ENCODE measurements at regions not wholly inside any gene's neighbourhood (a gene's known extent, or its start where the extent isn't known, plus 50 kb on each side); places are given as distances from the start of the nearest gene placed in this dataset.
"Not testable (repeated sequence)": the region's sequence is repeated elsewhere in the genome, so short reads cannot be mapped to it uniquely, and the experiment has no call there.

DNA sequence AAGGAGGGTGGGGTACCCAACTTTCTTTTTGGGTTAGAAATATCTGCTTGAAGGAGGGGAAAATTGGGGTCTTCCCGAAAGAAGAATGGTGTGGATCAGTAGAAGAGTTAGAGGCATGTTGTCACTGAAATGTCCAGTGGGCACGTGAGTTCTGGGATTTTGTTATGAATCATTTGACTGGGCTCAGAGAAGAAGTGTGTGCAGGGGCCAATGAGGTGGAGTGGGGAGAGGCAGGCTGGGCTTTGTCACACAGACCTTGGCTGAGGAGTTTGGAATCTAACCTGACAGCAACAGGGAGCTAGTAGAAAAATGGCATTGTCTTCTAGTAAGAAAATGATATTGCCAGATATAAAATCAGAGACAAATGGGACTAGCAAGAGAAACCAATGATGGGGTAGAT is 436.8 kb downstream of the MFSD1 start:
- DNase-seq, result no peak

DNA sequence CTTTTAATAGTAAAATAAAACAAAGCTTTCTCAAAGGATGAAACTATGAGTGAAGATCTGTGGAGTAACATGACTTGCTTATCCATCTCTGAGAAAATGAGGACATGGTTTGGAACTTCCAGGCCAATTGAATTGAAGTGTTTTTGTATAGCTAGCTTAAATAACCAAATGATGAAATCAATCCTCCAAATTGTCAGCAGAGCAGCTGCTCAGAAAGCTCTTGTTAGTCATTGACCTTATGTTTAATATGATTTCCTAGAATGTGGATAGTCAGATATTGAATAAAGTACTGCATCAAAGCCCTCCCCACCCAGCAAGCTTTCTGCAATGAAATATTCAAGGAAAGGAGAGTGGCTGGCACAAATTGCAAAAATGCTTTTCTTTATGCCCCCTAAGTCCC is 437.2 kb downstream of the MFSD1 start:
- no peak for DNase-seq

DNA sequence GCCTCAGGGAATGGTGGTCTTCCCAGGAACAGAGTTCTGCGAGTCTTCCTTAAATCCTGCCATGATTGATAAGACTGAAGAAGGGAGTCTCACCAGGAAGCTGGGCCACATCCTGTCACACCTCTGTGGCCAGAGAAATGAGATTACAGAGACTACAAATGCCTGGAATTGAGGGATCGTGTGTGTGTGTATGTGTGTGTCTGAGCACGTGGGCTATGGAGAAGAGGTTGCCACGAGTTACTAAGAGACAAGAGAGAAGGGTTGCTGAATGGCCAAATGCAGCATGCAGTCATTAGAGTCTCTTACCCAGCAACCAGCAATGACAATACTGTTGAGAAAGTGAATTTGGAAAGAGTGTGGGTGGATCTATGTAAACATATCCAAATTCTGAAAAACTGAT is 443.1 kb downstream of the MFSD1 start:
- no peak for DNase-seq

DNA sequence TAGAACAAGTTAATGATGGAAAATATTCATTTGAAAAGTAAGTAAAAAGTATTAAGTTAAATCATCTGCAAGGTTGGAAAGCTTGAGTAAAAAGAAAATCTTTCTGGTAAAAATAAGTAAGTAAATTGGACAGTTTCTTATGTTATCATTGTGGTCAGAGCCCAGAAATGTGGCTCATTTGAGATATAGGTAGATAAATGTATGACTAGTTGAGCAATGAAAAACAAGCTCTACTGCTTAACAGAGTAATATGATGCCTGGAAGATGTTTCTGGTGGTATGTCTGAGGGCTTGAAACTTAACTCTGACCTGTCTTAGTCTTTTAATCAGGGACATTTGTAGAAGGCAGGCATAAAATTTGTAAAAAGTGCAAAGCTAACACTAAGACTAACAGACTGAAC is 444.0 kb downstream of the MFSD1 start:
- no peak for DNase-seq

DNA sequence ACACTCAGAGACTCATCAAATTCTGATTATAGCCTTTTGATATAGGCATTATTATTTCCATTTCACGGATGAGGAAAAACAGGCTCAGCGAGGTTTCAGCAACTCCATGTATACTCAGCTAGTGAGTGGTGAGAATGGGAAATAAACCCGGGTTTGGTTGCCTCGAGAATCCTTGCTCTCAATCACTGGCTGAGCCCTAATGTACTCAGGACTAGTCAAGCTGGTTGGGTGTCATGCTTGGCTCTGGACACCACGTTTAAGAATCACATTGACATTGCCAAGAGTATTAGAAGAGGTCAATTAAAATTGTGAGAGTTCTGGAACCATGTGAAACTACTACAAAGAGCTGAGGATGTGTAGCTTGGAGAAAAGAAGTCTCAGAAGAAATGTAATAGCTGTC is 444.5 kb downstream of the MFSD1 start:
- DNase-seq, result no peak

DNA sequence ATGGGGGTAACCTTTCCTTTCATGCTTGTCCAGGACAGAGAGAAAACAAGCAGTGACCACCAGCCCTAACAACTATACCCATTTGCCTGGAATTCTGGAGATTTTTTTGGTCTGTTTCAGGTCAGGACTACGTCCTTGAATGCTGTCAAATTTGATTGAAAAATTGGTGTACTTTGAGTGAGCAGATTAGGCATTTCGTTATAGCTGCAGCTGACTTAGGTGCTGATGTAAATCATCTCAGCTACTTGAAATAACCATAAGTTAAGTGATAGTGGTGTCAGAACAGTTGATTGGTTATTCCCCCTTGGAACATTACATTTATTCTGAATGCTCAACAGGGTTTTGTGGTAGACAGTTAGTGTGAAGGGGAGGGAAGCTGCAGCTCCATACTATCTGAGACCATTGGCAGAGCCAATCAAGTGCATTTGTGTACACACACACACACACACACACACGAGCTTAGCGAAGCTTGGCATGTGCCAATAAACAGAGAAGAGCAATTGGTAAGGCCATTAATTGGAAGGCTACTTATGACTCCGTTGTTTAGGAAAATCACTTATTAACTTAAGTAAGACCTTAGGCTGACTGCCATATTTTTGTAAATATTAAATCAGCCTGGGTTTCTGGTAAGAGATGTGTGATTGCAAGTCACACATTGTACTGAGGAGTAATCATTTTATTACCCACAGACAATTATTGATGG is 447.8 kb downstream of the MFSD1 start:
- no peak for DNase-seq

DNA sequence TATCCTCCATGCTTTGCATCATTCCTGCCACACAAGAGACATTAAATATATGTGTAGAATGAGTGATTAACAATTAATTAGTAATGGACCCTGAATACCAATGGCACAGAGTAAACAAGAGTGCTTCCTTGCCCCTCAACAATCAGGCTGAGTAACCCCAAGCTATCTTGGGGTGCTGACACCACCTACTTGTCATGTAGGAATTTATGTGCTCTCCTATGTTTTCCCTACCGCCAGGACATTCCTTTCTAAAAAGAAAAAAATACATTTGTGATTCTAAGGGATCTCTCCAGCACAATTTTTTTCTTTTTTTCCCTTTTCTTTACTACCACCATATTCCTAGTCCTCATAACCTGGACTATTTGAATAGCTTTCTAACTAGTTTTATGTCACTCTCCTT is 449.1 kb downstream of the MFSD1 start:
- no peak for DNase-seq

DNA sequence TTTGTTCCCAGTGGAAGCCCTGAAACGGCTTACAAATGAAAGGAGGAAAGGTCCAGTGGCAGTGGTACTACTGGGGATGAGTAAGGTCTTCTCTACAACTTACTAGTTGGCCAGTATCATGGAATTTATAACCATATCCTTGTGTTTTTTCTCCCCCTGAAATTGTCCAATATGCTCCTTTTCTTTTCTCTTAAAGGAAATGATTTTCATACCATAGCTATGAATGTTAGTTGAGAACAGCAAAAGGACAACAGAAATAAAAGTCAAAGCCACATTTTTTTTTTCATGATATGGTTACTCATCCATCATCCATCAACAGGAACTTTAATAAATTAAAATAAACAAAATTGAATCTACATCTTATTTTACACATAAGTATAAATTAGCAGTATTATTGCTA is 450.4 kb downstream of the MFSD1 start:
- DNase-seq, result no peak

DNA sequence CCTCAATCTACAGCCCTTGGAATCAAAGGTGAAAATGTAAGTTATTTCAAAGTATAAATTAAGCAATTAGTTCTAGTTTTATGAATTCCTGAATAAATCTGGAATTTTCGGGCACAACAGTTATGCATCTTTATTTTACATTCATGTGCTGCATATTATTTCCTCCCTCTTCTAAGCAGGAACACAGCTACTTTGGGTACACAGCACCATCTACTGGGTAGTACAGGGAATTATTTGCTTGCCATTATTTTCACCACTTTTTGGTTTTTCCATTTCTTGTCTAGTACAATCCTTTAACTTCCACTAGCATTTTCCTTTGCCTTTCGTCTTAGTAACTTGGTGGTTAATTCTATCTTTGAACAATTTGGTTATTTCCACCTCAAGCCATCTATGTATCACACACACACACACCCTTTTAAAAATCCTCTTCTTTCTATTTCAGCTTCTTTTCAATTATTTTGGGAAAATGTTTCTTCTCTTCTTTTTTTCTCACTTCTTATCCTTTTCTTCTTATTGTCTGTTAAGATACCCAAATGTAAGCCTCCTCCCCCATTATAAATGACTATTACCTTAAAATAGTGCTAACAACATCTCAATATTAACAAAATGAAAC is 451.0 kb downstream of the MFSD1 start:
- peak; percentile 62 for DNase-seq

DNA sequence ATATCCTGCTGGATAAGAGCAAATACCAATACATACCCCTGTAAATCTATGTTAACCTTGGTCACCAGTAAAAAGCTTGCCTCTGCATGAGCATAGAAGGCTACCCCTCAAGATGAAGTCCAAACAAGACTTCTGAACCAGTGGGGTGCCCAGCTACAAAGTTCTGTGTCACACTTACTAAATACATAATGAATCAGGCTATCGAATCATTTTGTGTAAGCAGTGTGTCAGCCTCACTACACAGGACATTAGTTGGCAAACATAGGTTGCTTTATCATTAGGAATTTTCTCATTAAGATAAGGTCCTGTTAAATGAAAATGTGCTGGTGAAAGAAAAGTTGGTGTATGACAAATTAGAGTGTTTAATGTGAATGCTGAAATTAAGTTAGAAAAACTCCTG is 452.0 kb downstream of the MFSD1 start:
- no peak for DNase-seq

DNA sequence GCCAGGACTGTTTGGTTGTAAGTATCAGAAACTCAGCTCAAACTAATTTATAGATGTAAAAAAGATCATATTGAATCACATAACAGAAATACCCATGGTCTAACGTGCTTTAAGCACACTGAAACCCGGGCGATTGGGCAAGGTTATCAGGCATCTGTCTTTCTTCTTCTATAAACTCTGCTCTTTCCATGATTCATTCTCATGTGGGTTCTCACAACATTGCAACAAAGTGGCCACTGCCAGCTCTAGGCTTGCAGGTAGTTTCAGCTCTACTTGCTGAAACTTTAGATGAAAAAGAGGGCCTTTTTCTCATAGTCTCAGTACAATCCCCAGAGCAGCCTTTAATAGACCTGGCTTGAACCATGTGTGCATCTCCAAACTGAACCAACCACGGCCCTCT is 456.1 kb downstream of the MFSD1 start:
- DNase-seq, result no peak

DNA sequence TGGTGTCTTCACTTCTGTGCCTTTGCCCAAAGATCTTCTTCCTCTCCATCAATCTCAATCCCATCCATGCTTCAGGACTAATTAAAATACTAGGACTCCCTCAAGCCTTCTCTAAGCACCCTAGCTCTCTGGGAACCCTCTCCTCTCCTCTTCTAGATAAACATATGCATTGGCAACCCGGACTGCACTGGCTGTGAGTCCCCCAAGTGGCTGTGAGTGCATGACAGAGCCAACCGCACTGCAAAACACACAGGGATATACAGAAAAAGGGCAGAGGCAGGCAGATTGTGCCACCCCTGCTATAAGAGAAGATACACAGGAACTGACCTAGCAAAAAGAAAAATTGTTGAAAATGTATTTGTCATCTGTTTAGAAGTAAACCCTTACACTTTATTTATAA is 457.1 kb downstream of the MFSD1 start:
- no peak for DNase-seq

DNA sequence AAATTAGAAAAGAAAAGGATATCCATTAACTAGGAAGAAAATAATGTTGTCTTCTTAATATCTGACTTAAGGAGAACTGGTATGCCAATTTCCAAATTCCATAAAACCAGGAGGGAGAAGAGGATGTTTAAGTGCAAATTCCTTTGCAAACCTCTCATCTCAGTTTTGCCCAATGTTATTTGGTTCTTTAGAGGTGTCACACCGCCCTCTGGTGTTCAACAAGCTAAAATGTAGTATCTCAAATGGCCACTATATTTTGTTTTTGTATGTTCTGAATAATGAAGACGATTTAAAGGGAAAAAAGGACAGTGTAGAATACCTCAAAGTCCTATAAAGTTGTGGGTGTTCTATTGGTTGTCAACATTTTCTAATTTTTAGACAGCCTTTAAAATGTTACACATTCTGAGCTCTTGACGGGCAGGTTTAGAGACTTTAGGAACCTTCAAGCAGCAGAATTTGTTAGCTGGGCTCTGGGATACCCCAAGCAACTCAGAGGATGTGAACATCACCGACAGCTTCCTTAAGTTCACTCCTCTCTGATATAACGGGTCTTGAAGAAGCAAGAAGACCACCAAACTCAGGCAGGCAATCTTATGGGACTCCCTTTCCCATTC is 458.3 kb downstream of the MFSD1 start:
- peak; percentile 53 for DNase-seq

DNA sequence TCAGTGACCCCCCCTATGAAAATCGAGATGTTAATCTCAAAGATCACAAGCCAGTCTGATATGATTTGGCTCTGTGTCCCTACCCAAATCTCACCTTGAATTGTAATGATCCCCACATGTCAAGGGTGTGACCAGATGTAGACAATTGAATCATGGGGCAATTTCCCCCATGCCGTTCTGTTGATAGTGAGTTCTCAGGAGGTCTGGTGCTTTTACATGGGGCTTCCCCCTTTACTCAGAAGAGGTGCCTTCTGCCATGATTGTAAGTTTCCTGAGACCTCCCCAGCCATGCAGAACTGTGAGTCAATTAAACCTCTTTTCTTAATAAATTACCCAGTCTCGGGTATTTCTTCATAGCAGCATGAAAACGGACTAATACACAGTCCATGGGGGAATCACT is 459.5 kb downstream of the MFSD1 start:
- not testable (repeated sequence) for DNase-seq

DNA sequence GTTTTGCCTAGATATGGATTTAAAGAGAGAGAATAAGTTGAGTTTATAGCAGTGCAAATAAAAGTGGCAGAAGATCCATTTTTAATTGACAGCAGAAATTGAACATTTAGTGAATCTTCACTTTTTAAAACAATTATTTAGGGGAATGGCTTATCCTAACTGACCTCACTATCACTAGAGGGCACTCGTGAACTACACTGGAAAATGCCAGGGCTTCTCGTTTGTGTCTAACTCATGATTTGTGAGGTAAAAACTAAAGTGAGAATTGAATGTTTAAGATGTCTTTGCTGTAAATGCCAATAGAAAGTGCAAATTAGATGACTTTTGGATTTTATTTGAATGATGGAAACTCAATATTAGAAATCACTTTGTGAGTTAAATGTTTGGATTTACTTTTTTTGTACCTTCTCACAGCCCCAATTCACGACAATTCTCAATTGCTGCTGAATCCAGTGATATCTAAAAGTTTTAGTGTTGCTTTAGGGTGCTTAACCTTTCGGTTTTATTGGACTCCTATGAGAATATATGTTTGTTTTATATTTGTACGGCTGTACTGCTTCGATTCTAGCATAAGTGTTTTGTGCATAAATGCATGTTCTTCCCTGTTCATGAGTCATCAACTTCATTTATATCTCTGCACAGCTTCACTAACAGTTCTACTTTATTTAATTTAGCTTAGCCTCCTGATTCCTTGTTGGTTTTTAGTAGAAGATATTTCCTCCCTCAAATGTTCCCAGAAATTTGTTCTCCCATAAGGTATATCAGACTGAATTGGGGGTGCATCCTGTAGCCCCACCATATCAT is 462.1 kb downstream of the MFSD1 start:
- DNase-seq, result peak; percentile 56

DNA sequence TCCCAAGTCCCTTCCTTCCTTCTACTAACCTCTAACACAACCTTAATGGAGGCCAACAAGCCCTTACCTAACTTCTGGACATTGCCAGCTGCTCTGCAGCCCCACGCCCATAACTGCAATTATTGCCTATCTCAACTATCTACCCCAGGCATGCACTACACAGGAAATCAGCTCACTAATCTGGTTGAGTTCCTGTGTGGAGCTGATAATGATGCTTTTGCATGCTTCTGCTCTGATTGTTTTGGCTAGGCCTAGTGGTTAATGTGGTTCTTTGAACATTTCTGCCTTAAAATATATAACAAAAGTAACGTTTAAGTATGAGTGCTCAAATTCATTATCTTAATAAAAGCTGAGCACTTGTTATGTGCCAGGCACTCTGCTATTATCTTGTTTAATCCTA is 463.9 kb downstream of the MFSD1 start:
- DNase-seq, result no peak

DNA sequence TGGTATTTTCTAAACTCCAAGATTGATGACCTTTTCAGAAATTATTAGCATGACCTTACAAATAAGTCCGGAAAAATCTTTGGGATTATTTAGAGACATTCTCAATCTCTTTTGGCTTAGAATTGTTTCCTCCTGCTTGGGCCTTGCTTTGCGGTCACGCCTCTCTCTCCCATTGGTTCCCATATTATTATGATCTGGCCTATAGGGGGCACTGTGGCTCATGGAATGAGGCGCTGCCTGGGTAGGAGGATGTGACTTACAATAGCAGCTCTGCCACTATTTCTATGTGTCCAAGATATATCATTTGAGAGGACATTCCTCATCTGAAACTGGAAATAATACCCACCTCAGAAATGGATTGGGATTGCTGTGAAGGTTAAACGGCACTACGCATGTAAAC is 464.9 kb downstream of the MFSD1 start:
- DNase-seq, result peak; percentile 11

DNA sequence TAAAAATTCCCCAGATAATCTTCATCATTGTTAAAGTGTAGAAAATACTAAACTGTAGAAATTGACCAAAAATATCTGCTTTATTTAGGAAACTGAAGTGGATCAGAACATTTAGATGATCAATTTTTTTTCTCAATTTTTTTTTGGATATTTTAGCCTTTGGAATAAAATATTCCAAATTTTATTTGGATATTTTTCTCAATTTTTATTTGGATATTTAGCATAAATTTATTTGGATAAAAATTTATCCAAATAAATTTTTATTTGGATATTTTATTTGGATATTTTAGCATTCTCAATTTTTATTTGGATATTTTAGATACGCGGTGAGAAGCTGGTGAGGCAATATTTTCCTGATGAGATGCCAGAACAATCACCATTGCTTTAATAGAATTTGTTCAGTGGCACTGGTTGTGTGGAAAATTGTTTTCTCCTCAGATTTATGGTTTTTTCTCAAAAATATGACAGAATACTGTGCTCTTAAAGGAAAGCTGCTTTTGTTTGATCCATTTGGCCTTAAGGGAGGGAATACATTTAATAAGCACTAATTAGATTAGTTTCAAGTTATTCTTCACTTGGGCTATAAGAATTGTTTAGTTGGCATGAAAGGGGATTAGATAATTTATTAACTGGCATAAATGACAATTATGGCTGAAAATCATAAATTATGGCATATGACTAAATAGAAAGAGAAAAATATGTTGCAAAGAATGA is 470.1 kb downstream of the MFSD1 start:
- DNase-seq, result no peak

DNA sequence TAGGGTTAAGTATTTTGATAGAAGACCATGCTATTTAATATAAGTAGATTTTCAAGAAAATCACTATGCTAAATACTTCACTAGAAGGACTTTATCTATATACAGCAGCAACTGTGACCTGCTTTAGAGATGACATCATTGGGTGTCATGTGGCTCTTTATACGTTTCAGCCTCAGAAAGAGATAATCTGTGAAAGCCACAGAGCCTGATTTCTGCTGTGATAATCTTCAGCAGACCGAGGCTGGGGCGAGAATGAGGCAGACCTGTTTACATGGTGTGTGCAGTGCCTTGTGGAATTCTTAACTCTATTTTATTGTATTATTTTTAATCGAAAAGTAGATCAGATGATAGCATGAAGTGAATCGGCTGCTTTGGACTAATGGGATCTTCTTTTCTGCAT is 471.2 kb downstream of the MFSD1 start:
- no peak for DNase-seq

DNA sequence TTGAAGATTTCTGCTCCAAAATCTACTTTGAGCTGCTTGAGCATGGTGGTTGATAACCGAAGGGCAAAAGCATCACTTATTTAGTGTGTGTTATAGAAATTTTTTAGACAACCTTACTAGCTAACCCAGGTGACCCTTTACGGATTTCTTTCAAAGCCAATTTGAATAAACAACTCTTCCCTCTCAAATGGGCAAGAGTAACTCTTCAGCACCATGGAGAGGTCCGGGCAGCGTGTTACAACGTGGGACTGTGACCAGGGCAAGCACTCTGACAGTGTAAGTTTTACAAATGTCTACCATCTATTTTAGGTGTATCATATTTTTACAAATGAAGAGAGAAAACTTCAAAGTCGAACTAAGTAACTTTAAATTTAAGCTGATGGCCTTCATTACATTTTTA is 471.8 kb downstream of the MFSD1 start:
- no peak for DNase-seq

DNA sequence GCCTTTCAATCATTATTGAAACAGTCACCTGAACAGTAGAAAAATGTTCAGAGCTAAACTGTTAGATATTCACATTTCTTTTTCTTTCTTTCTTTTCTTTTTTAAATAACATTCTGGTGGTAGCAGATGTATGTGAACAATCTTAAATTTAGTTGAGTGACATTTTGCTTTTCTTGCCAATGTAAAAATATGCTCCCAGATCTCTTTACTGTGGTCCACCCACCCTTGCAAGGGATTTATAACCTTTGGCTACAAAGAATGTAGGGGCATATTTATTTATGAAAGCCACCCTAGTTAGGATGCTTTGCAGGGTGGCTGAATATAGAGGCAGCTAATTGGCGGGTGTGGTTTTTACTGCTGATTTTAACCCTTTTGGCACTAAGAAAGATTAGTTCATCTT is 473.9 kb downstream of the MFSD1 start:
- no peak for DNase-seq

DNA sequence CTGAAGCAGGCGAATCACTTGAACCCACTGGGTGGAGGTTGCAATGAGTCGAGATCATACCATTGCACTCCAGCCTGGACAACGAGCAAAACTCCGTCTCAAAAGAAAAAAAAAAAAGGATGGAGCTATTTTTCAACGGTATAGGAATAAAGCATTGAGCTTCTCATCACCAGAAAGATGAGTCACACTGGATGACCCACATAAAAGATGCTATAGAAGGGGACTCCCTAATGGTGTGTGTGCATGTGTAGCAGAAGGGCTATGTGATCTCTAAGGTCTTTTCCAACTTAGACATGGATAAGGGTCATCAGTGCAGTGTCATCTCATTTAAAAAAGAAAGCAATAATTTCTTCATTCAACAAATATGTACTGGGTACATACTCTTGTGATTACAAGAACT is 476.0 kb downstream of the MFSD1 start:
- no peak for DNase-seq

All from NCI-H2171 treated with DMSO at 0.1 percent for 48 hours (cell line).